HL-60/S4 treated with retinoic acid at 250 ng/mL for 4 days and 3 days (cell line): ENCODE measurements at regions not wholly inside any gene's neighbourhood (a gene's known extent, or its start where the extent isn't known, plus 50 kb on each side); places are given as distances from the start of the nearest gene placed in this dataset.

Experiments
- in situ Hi-C: fragments of 300-500 bp; cut with MboI; formaldehyde crosslinking; loops from 2 replicates; pipeline ENCODE4 v1.7.0; 2022; ENCODE audit warnings: low sequenced_read_pairs

GRCh38 chr1:106185089-106185488 is 871.4 kb upstream of the PRMT6 start:
- in situ Hi-C loops = no loop called here

- in situ Hi-C loops = no loop called here
Observed at GRCh38 chr1:106189780-106190179, 866.7 kb upstream of the PRMT6 start.

- in situ Hi-C loops = no loop called here
Observed at GRCh38 chr1:106194206-106194605, 862.3 kb upstream of the PRMT6 start.

- in situ Hi-C loops = no loop called here
Observed at GRCh38 chr1:106200711-106201110, 855.8 kb upstream of the PRMT6 start.

GRCh38 chr1:106207185-106207584 is 849.3 kb upstream of the PRMT6 start:
- in situ Hi-C loops = no loop called here

GRCh38 chr1:106217765-106218164 is 838.7 kb upstream of the PRMT6 start:
- in situ Hi-C loops = no loop called here

- in situ Hi-C loops = no loop called here
Observed at GRCh38 chr1:106222403-106222802, 834.1 kb upstream of the PRMT6 start.

- in situ Hi-C loops = no loop called here
Observed at GRCh38 chr1:106223213-106223612, 833.3 kb upstream of the PRMT6 start.

GRCh38 chr1:106224426-106224825 is 832.0 kb upstream of the PRMT6 start:
- in situ Hi-C loops = no loop called here

- in situ Hi-C loops = no loop called here
Observed at GRCh38 chr1:106225403-106225802, 831.1 kb upstream of the PRMT6 start.

GRCh38 chr1:106226550-106226949 is 829.9 kb upstream of the PRMT6 start:
- in situ Hi-C loops = no loop called here

GRCh38 chr1:106232128-106232527 is 824.3 kb upstream of the PRMT6 start:
- in situ Hi-C loops = no loop called here

GRCh38 chr1:106233511-106233910 is 823.0 kb upstream of the PRMT6 start:
- in situ Hi-C loops = no loop called here

- in situ Hi-C loops = no loop called here
Observed at GRCh38 chr1:106249365-106249764, 807.1 kb upstream of the PRMT6 start.

- in situ Hi-C loops = no loop called here
Observed at GRCh38 chr1:106249810-106250209, 806.7 kb upstream of the PRMT6 start.

- in situ Hi-C loops = no loop called here
Observed at GRCh38 chr1:106254748-106255147, 801.7 kb upstream of the PRMT6 start.

GRCh38 chr1:106266786-106267185 is 789.7 kb upstream of the PRMT6 start:
- in situ Hi-C loops = no loop called here

- in situ Hi-C loops = no loop called here
Observed at GRCh38 chr1:106268070-106268469, 788.4 kb upstream of the PRMT6 start.

- in situ Hi-C loops = no loop called here
Observed at GRCh38 chr1:106276871-106277270, 779.6 kb upstream of the PRMT6 start.

- in situ Hi-C loops = no loop called here
Observed at GRCh38 chr1:106277786-106278185, 778.7 kb upstream of the PRMT6 start.

GRCh38 chr1:106278716-106279115 is 777.8 kb upstream of the PRMT6 start:
- in situ Hi-C loops = no loop called here

GRCh38 chr1:106289265-106289928 is 767.1 kb upstream of the PRMT6 start:
- in situ Hi-C loops = no loop called here

- in situ Hi-C loops = no loop called here
Observed at GRCh38 chr1:106290805-106291501, 765.5 kb upstream of the PRMT6 start.
